HEK293T (cell line): ENCODE measurements at regions not wholly inside any gene's neighbourhood (a gene's known extent, or its start where the extent isn't known, plus 50 kb on each side); places are given as distances from the start of the nearest gene placed in this dataset.
A peak's percentile ranks its signal among the peaks of the same experiment; 100 is the strongest.

Experiments used
- CTCF ChIA-PET: fragments of 350-600 bp; formaldehyde crosslinking; extraction: SDS; loops from one replicate; lab custom pipeline; 2021; ENCODE audit warnings: antibody characterized with exemption, inconsistent platforms; lab: Yijun Ruan, JAX
- POLR2A ChIA-PET: fragments of 350-600 bp; formaldehyde crosslinking; extraction: SDS; loops from one replicate; lab custom pipeline; 2020; ENCODE audit warnings: antibody characterized with exemption, inconsistent platforms; lab: Yijun Ruan, JAX
- DNase-seq: peaks from one replicate; pipeline ENCODE4 v3.0.0; 2012; ENCODE audit warnings: mixed read lengths; ENCODE audit errors: extremely low spot score
- ARNT ChIP-seq: fragments of 450-650 bp; IDR thresholded peaks from 2 replicates; pipeline ENCODE4 v1.6.1; 2017; ENCODE audit warnings: mild to moderate bottlenecking
- BHLHE40 ChIP-seq: fragments of 450-650 bp; IDR thresholded peaks from 2 replicates; pipeline ENCODE4 v1.6.1; 2016; ENCODE audit warnings: mild to moderate bottlenecking, moderate library complexity, borderline replicate concordance
- CTBP1 ChIP-seq: fragments of 450-650 bp; IDR thresholded peaks from 2 replicates; pipeline ENCODE4 v1.6.1; 2016; ENCODE audit warnings: borderline replicate concordance
- ELF4 ChIP-seq: fragments of 450-650 bp; IDR thresholded peaks from 2 replicates; pipeline ENCODE4 v1.6.1; 2017; ENCODE audit warnings: antibody characterized with exemption
- FOXA1 ChIP-seq: fragments of 450-650 bp; IDR thresholded peaks from 2 replicates; pipeline ENCODE4 v1.6.1; 2016; ENCODE audit warnings: mild to moderate bottlenecking
- FOXK2 ChIP-seq: fragments of 450-650 bp; IDR thresholded peaks from 2 replicates; pipeline ENCODE4 v1.6.1; 2016; ENCODE audit warnings: mild to moderate bottlenecking
- FOXM1 ChIP-seq: fragments of 450-650 bp; IDR thresholded peaks from 2 replicates; pipeline ENCODE4 v1.6.1; 2017; ENCODE audit warnings: mild to moderate bottlenecking, borderline replicate concordance
- HDGF ChIP-seq: fragments of 450-650 bp; IDR thresholded peaks from 2 replicates; pipeline ENCODE4 v1.6.1; 2017; ENCODE audit warnings: antibody characterized with exemption, borderline replicate concordance
- L3MBTL2 ChIP-seq: fragments of 450-650 bp; conservative IDR thresholded peaks from 2 replicates; pipeline ENCODE4 v1.6.1; 2016; ENCODE audit warnings: mild to moderate bottlenecking
- LEF1 ChIP-seq: fragments of 450-650 bp; IDR thresholded peaks from 2 replicates; pipeline ENCODE4 v1.6.1; 2017; ENCODE audit warnings: mild to moderate bottlenecking, borderline replicate concordance
- NFRKB ChIP-seq: fragments of 450-650 bp; IDR thresholded peaks from 2 replicates; pipeline ENCODE4 v1.6.1; 2016; ENCODE audit warnings: mild to moderate bottlenecking, moderate library complexity
- PKNOX1 ChIP-seq: fragments of 450-650 bp; IDR thresholded peaks from 2 replicates; pipeline ENCODE4 v1.6.1; 2016
- SP1 ChIP-seq: fragments of 450-650 bp; IDR thresholded peaks from 2 replicates; pipeline ENCODE4 v1.6.1; 2017
- SUZ12 ChIP-seq: fragments of 450-650 bp; IDR thresholded peaks from 2 replicates; pipeline ENCODE4 v1.6.1; 2016; ENCODE audit warnings: mild to moderate bottlenecking
- TARDBP ChIP-seq: fragments of 450-650 bp; IDR thresholded peaks from 2 replicates; pipeline ENCODE4 v1.6.1; 2016
- ZNF384 ChIP-seq: fragments of 450-650 bp; IDR thresholded peaks from 2 replicates; pipeline ENCODE4 v1.6.1; 2016

GRCh38 chr2:194166818-194167217 is 1490.2 kb upstream of the SLC39A10 start:
- TF ChIP-seq ELF4: no peak
- TF ChIP-seq SUZ12: no peak
- no peak for TF ChIP-seq NFRKB
- no peak for TF ChIP-seq SP1
- TF ChIP-seq FOXK2: no peak
- no peak for TF ChIP-seq LEF1
- no peak for TF ChIP-seq BHLHE40
- no peak for TF ChIP-seq PKNOX1
- no peak for TF ChIP-seq TARDBP
- no peak for TF ChIP-seq CTBP1
- TF ChIP-seq L3MBTL2: no peak
- no peak for TF ChIP-seq FOXA1
- TF ChIP-seq HDGF: no peak
- ChIA-PET CTCF (no interaction called here), POLR2A (no interaction called here)
- peak; percentile 8 for DNase-seq

GRCh38 chr2:194155431-194155830 is 1501.6 kb upstream of the SLC39A10 start:
- DNase-seq: no peak
- ChIA-PET CTCF (no interaction called here), POLR2A (no interaction called here)
- TF ChIP-seq PKNOX1 (no peak), L3MBTL2 (no peak), FOXK2 (no peak), FOXM1 (no peak), BHLHE40 (no peak), SP1 (no peak)

DNA sequence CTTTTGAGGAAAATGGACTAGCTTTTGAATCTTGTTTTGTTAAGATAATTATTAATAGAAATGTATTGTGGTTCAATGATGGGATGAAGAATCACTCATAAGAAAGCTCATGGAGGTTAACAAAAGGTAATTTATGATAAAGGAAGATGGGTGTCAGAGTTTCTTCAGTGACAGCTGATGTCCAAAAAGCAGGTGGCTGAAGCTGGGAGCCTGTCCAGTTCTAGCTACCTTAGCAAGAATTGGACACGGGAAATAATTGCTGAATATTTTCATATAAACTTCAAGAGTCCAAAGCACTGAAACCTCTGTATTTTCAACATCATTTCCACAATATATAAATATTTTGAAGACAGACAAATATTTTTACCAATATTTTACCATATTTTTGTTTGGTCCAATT is 1505.8 kb upstream of the SLC39A10 start:
- no peak for TF ChIP-seq ZNF384
- no peak for TF ChIP-seq TARDBP
- no peak for TF ChIP-seq LEF1
- TF ChIP-seq SP1: no peak
- TF ChIP-seq HDGF: no peak
- TF ChIP-seq FOXA1: no peak
- no peak for TF ChIP-seq PKNOX1
- TF ChIP-seq FOXM1: no peak
- no peak for TF ChIP-seq ARNT
- ChIA-PET POLR2A (no interaction called here), CTCF (no interaction called here)
- DNase-seq: no peak

GRCh38 chr2:194135463-194135862 is 1521.6 kb upstream of the SLC39A10 start:
- CTCF ChIA-PET: no interaction called here
- DNase-seq: no peak
- TF ChIP-seq ELF4 (no peak), ARNT (no peak)
- POLR2A ChIA-PET: no interaction called here

DNA sequence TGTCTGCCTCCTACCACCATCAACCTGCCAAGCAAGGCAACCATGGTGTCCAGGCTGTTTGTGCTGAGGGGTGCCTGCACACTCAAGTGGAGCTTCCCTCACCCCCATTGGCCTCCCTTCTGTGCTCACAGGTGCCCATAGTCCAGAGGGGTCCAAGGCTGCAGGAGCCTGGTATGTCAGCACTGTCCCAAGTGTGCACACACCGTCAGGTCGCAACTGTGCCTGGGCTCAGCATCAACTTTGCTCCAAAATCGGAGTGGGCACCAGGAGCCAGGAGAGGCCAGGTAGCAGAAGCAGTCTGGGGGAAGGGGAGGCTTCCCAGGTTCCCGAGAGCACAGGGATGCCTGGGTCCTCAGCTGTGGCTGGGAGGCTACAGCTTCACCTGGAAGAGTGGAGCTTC is 1528.2 kb upstream of the SLC39A10 start:
- DNase-seq: no peak
- CTCF ChIA-PET: interaction anchor here (0.6 kb wide), 1 partner anchor 1489 kb away, joined by 3 read pairs; no protein-coding TSS in a partner anchor
- POLR2A ChIA-PET: no interaction called here
- no peak for TF ChIP-seq ZNF384
- TF ChIP-seq HDGF: no peak
- no peak for TF ChIP-seq FOXK2
- no peak for TF ChIP-seq ARNT
- TF ChIP-seq SUZ12: no peak
- no peak for TF ChIP-seq FOXA1
- TF ChIP-seq BHLHE40: no peak
- no peak for TF ChIP-seq SP1
- TF ChIP-seq PKNOX1: no peak
- no peak for TF ChIP-seq L3MBTL2

DNA sequence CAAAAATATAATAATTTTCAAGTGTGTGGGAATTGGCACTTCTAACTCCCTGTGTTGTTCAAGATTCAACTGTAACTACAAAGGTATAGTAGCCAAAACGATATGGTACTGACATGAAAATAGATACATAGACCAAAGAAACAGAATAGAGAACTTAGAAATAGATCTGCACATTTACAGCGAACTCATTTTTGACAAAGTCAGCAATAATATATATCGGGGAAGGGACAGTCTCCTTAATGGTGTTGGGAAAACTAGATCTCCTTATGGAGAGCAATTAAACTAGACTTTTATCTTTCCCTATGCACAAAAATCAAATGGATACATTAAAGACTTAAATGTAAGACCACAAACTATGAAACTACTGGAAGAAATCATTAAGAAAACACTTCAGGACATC is 1530.6 kb upstream of the SLC39A10 start:
- TF ChIP-seq HDGF (no peak), SP1 (no peak), ZNF384 (no peak), ARNT (no peak), L3MBTL2 (no peak), BHLHE40 (no peak), FOXA1 (no peak), TARDBP (no peak), FOXM1 (no peak), FOXK2 (no peak), NFRKB (no peak), PKNOX1 (no peak), LEF1 (no peak), SUZ12 (no peak), CTBP1 (no peak), ELF4 (no peak)
- no peak for DNase-seq
- ChIA-PET CTCF (no interaction called here), POLR2A (no interaction called here)
